ENCODE measurements at regions not wholly inside any gene's neighbourhood (a gene's known extent, or its start where the extent isn't known, plus 50 kb on each side); places are given as distances from the start of the nearest gene placed in this dataset.

DNA sequence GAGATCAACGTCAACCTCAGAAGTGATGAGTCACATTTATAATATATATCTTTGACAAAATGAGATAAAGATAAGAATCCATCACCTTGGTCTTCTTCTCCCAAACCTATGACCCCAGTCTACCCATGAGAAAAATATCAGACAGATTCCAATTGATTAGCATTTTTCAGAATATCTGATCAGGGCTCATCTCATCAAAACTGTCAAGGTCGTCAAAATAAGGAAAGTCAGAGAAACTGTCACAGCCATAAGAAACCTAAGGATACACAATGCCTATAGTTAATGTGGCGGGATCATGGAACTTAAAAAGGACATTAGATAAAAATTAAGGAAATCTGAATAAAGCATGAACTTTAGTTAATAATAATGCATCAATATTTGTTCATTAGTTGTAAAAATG, 374.1 kb downstream of the FAT4 start:
- TF ChIP-seq POLR2A (IDR thresholded peaks at IDR 0.05; ENCODE audit: low read depth, low read length) (no peak), FOS (IDR thresholded peaks at IDR 0.05; ENCODE audit: borderline replicate concordance, extremely low read depth, insufficient read length) (no peak), SMARCA5 (IDR thresholded peaks at IDR 0.05) (no peak), IKZF1 (conservative IDR thresholded peaks at IDR 0.05) (no peak), POLR2AphosphoS5 (IDR thresholded peaks at IDR 0.05; ENCODE audit: low read length) (no peak), TAF1 (IDR thresholded peaks at IDR 0.05; ENCODE audit: borderline replicate concordance, low read depth, low read length) (no peak), NR2C2 (IDR thresholded peaks at IDR 0.05; ENCODE audit: borderline replicate concordance, control insufficient read depth, insufficient read length, low read depth) (no peak), HDAC6 (IDR thresholded peaks at IDR 0.05; ENCODE audit: unreplicated experiment) (no peak), EP300 (IDR thresholded peaks at IDR 0.05; ENCODE audit: borderline replicate concordance in 1 of 2, control insufficient read depth in 1 of 2, low read depth in 2 of 2, low read length in 2 of 2) (no peak)
- TF ChIP-seq, protein P1, sequence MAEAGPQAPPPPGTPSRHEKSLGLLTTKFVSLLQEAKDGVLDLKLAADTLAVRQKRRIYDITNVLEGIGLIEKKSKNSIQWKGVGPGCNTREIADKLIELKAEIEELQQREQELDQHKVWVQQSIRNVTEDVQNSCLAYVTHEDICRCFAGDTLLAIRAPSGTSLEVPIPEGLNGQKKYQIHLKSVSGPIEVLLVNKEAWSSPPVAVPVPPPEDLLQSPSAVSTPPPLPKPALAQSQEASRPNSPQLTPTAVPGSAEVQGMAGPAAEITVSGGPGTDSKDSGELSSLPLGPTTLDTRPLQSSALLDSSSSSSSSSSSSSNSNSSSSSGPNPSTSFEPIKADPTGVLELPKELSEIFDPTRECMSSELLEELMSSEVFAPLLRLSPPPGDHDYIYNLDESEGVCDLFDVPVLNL (IDR thresholded peaks at IDR 0.05; ENCODE audit: low read depth, low read length) = no peak
- TF ChIP-seq, protein P2, sequence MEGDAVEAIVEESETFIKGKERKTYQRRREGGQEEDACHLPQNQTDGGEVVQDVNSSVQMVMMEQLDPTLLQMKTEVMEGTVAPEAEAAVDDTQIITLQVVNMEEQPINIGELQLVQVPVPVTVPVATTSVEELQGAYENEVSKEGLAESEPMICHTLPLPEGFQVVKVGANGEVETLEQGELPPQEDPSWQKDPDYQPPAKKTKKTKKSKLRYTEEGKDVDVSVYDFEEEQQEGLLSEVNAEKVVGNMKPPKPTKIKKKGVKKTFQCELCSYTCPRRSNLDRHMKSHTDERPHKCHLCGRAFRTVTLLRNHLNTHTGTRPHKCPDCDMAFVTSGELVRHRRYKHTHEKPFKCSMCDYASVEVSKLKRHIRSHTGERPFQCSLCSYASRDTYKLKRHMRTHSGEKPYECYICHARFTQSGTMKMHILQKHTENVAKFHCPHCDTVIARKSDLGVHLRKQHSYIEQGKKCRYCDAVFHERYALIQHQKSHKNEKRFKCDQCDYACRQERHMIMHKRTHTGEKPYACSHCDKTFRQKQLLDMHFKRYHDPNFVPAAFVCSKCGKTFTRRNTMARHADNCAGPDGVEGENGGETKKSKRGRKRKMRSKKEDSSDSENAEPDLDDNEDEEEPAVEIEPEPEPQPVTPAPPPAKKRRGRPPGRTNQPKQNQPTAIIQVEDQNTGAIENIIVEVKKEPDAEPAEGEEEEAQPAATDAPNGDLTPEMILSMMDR (IDR thresholded peaks at IDR 0.05 in 2 of 3, conservative IDR thresholded peaks at IDR 0.05 in 1 of 3; ENCODE audit: control insufficient read depth in 2 of 3, extremely low read depth in 1 of 3, insufficient read depth in 1 of 3, low read depth in 3 of 3, low read length in 3 of 3) = no peak
- TF ChIP-seq, protein P3, sequence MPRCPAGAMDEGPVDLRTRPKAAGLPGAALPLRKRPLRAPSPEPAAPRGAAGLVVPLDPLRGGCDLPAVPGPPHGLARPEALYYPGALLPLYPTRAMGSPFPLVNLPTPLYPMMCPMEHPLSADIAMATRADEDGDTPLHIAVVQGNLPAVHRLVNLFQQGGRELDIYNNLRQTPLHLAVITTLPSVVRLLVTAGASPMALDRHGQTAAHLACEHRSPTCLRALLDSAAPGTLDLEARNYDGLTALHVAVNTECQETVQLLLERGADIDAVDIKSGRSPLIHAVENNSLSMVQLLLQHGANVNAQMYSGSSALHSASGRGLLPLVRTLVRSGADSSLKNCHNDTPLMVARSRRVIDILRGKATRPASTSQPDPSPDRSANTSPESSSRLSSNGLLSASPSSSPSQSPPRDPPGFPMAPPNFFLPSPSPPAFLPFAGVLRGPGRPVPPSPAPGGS (IDR thresholded peaks at IDR 0.05; ENCODE audit: borderline replicate concordance, insufficient read depth, low read depth, low read length, poor library complexity, severe bottlenecking) = no peak
- TF ChIP-seq, protein P4, sequence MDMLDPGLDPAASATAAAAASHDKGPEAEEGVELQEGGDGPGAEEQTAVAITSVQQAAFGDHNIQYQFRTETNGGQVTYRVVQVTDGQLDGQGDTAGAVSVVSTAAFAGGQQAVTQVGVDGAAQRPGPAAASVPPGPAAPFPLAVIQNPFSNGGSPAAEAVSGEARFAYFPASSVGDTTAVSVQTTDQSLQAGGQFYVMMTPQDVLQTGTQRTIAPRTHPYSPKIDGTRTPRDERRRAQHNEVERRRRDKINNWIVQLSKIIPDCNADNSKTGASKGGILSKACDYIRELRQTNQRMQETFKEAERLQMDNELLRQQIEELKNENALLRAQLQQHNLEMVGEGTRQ (IDR thresholded peaks at IDR 0.05; ENCODE audit: borderline replicate concordance, low read depth, low read length) = no peak
